ENCODE measurements at regions not wholly inside any gene's neighbourhood (a gene's known extent, or its start where the extent isn't known, plus 50 kb on each side); places are given as distances from the start of the nearest gene placed in this dataset.

GRCh38 chr14:52155651-52156213 is 86.9 kb upstream of the NID2 start:
- TF ChIP-seq, protein P1, sequence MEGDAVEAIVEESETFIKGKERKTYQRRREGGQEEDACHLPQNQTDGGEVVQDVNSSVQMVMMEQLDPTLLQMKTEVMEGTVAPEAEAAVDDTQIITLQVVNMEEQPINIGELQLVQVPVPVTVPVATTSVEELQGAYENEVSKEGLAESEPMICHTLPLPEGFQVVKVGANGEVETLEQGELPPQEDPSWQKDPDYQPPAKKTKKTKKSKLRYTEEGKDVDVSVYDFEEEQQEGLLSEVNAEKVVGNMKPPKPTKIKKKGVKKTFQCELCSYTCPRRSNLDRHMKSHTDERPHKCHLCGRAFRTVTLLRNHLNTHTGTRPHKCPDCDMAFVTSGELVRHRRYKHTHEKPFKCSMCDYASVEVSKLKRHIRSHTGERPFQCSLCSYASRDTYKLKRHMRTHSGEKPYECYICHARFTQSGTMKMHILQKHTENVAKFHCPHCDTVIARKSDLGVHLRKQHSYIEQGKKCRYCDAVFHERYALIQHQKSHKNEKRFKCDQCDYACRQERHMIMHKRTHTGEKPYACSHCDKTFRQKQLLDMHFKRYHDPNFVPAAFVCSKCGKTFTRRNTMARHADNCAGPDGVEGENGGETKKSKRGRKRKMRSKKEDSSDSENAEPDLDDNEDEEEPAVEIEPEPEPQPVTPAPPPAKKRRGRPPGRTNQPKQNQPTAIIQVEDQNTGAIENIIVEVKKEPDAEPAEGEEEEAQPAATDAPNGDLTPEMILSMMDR (IDR thresholded peaks at IDR 0.05): no peak
- no peak for TF ChIP-seq POLR2A (IDR thresholded peaks at IDR 0.05)

Measured in breast epithelium (tissue), 3 donors.